NCI-H146 treated with DMSO at 0.1 percent for 48 hours (cell line): ENCODE measurements at regions not wholly inside any gene's neighbourhood (a gene's known extent, or its start where the extent isn't known, plus 50 kb on each side); places are given as distances from the start of the nearest gene placed in this dataset.
"Not testable (repeated sequence)": the region's sequence is repeated elsewhere in the genome, so short reads cannot be mapped to it uniquely, and the experiment has no call there.

Experiments used
- DNase-seq: peaks from one replicate; lab custom pipeline; 2025; ENCODE audit not compliant: unreplicated experiment; lab: John Stamatoyannopoulos, UW

DNA sequence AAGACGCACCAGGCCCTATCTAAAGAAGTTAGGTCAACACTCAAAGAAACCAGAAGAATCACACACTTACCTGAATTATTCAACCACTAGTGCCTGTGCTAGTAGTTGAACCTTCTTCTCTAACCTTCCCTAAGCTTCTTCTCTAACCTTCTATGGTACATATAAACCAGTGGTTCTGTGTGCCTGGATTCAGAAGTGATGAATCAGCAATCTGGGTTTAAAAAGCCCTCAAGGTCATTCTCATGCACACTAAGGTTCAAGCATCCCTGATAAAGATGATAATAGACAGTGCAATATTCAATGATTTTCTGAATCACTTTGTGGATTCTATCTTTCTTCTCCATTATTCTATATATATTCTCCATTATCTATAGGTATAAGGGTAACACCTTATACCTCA is 271.4 kb upstream of the TBX18 start:
- DNase-seq = no peak

DNA sequence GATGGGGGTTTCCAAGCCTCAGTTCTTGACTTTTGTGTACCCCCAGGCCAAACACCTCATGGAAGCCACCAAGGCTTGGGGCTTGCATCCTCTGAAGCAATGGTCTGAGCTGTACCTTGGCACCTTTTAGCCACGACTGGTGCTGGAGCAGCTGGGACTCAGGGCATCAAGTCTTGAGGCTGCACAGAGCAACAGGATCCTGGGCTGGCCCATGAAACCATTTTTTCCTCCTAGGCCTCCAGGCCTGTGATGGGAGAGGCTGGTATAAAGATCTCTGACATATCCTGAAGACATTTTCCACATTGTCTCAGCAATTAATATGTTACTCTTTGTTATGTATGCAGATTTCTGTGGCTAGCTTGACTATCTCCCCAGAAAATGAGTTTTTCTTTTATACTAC is 269.1 kb upstream of the TBX18 start:
- DNase-seq = no peak

DNA sequence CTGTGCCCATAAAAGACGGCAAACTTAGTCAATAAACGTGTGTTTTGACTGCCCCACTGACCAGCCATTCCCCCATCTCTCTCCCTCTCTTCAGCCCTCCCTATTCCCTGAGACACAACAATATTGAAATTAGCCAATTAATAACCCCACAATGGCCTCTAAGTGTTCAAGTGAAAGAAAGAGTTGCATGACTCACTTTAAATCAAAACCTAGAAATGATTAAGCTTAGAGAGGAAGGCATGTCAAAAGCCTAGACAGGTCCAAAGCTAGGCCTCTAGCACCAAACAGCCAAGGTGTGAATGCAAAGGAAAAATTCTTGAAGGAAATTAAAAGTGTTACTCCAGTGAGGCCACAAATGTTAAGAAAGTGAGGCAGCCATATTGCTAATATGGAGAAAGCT is 261.6 kb upstream of the TBX18 start:
- DNase-seq = no peak

DNA sequence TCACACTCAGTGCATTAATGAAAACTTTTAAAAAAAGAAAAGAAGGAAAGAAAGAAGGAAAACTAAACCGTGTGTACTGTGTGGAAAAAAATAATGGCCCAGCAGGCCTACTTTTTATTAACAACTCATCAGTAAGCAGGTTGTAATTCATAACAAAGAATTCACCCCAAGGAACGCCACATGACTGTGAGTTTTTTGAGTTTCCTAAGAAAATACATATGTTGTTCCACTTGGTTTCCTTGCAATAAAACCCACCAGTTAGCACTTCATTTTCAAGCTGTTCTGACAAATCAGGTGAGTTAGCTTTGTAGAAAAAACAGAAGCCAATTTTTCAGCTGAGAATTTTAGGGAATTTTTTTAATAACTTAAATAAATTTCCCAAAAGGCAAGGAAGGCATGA is 259.3 kb upstream of the TBX18 start:
- DNase-seq = no peak

DNA sequence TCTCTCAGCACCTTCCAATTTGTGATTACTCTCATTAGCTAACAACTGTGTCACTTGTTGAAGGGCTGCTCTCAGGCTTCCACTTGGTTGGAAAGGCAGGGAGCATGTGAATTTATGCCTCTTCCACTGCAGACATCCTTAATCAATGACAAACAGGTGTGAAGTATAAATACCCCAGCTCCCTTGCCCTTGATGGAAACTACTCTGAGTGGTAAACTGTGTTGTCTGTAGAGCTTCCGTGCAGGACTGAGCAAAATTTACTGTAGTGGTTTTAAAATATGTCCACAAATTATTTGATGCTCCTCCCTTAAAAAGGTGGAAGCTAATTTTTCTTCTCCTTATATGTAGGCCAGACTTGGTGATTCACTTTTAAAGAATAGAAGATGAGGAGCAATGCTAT is 253.0 kb upstream of the TBX18 start:
- DNase-seq = no peak

DNA sequence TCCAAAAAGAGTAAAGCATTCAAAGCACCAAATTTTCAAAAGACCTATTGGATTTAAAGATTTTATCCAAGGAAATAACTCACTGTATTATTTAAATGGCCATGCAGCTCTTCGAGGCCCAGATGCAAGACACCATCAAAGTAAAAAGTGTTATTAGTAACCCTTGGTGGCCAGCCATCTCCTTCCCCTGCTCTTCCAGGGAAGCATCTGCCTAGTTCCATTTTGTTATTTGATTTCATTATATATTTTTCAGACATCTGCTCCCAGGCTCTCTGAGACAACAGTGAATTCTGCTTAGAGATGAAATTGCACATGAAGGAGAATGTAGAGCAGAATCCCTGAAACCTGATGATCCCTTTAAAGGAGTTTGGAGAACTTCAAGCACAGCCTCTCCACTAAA is 252.3 kb upstream of the TBX18 start:
- DNase-seq = no peak

DNA sequence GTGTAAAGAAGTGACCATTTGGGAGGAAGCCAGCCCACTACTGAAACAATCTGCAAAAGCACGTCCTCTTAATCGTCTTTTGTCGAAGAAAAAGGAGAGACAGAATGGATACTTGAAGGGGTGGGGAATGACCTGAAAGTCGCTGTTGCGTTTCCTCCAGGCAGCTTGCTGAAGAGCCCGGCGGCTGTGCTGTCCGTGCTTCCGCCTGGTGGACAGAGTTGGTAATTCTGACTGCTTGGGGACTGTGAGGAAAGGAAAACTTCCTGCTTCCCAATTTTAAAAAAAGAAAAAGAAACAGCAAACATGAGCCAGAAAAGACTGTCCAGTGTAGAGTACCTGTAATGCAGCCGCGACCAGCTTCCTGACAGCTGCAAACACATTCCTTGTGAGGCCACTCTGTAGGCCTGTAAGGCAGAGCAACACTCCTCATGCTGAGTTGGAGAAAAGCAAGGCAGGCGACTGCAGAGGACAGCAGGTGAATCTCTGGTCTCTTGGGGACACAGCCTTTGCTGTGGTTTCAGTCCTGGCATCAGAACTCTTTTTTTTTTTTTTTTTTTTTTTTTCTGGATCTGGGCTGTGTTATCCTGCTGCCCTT is 251.1 kb upstream of the TBX18 start:
- no peak for DNase-seq

DNA sequence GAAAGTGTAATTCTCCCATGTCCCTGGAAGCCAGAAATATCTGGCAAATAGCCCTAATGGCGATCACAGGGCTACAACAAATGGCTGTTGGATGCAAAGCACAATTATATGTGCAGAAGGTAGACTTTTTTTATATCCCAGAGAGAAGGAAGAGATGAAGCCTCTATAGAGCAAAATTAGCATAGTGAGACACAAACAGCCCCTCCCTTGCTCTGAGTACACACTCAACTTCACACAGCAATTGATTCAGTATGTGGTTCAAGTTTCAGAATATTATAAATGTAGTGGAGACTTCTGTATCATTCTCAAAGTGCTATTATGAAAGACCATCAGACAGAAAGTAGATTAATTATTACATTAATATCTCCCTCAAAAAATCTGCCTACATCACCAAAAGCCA is 246.5 kb upstream of the TBX18 start:
- DNase-seq = no peak

DNA sequence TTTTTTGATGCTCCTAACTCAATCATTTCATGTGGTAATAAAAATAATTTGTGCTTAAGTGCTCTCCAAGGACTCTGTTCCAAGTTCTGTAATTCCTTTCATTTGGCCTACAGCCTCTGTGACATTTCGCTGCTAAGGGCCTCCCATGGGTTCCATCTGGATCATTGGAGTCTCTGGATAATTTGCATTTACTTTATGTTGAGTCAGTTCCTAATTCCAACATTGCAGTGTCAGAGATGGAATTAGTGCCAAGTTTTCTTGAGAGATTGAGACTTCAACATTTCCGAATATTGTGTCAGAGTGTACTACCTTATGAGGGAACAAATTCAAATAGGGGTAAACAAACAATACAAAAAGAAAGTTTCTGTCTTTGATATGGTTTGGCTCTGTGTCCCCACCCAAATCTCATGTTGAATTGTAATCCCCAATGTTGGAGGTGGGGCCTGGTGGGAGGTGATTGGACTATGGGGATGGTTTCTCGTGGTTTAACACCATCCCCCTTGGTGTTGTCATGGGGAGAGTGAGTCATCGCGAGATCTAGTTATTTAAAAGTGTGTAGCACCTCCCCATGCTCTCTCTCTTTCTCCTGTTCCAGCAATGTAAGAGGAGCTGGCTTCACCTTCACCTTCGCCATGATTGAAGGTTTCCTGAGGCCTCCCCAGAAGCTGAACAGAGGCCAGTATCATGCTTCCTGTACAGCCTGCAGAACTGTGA is 244.1 kb upstream of the TBX18 start:
- DNase-seq = no peak

DNA sequence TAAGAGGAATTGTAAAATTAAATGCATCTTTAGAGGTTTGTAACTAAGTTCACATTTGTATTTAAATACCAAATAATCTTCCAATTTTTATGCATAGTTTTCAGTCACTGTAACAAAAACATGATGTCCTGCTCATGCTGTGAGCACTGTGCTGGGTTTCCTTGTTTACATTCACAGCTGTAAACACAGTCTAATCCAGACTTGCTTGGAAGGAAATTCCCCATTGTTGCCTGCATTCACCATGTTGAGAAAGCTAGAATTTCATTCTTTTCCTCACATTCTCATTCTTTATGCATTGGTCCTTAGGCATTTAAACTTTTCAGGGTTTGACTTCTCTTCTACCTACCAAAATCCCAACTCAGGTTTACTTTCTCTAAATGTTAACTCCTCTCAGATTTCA is 242.0 kb upstream of the TBX18 start:
- DNase-seq = no peak

DNA sequence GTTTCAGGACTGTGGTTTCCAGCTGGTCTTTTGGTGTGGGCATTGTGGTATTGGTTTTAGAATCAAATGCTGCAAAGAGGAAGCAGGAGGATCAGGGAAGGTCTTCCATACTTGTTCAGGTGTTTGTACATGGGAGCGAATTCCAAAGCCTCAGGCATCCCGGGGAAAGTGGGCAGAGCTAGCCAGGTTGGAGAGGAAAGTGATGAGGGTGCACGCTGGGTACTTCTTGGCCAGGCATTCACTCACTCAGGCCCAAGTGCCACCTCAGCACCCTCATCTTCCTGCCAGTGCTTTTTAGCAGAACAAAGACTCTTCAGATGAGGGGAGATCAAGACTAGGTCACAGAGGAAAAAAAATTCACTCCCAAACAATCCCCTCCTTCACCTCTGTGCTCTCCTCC is 241.1 kb upstream of the TBX18 start:
- no peak for DNase-seq

DNA sequence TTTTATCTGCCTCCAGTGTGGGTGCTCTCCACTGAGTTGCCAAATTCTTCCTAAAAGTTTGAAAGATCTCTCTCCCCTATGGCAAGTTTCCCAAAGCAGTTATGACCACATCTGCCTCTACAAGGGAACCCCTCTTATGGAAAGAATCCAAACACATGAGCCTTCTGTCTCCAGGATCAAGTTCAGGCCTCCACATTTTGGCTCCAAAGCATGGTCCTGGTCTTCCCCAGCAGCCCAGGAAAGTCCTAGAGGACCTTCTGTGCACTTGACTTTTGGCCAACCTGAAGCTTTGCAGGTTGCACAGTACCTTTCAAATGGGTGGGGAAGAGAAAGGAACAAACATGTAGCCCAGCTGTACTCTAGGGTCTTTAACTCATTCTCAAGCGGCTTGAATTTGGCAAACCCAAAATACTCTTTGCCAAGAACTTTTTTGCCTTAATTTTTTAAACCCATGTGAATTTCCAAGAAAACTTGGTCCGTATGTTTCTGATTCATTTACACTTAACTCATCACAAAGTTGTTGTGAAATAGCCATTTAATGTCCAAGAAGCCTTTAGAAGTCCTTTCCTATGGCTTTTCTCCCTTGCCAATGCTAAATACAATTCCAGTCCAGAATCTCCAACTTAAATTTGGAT is 240.1 kb upstream of the TBX18 start:
- DNase-seq = no peak

DNA sequence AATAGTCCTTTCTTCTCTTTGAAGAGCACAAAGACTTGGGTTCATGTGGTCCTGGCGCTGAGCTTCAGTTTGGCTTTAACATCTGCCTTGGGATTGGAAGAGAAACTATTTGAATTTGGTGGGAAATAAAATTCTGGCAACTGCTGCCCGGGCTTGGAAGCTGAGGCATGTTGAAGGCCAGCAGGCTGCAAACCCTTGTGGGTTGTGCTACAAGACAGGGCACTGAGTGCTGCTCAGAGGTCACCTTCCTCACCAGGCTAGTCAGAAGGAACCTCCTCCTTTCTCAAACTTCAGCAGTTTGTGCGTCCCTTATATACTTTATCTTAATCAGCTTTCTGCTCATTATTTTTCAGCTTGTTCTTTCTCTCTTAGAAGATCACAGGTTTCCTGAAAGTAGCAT is 238.4 kb upstream of the TBX18 start:
- no peak for DNase-seq

DNA sequence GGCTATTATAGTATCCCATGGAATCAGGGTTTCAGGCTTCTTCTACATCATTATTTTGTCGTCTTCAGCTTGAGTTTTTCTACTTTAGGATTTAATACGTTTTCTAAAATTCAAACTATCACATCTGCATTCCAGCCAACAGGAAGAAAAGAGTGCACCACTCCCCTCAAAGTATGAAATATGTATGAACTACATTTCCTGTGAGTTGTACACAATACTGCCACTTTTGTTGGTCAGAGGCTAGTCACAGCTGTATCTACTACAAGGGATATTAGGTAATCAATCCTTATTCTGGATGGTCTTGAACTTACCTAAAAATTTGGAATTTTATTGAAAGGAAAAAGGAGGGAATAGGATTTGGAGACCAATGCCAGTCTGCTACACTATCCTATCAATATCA is 235.6 kb upstream of the TBX18 start:
- DNase-seq = no peak

DNA sequence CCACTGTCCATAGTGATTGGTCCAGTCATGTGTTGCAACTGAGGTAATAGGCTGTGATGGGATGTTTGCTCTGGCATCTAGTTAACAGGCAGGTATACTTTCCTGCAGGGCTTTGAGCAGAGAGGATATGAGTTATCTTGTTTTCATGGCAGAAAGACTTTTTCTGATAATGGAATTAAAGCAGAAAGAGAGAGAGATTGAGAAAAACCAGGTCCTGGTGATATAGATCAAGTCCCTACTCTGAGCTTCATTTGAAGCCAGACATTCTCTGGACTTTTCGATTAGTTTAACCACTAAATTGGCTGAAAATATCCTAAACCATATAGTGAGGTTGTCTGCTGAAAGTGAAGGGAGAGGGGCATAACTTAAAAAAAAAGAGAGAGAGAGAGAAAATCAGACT is 233.8 kb upstream of the TBX18 start:
- DNase-seq = no peak

DNA sequence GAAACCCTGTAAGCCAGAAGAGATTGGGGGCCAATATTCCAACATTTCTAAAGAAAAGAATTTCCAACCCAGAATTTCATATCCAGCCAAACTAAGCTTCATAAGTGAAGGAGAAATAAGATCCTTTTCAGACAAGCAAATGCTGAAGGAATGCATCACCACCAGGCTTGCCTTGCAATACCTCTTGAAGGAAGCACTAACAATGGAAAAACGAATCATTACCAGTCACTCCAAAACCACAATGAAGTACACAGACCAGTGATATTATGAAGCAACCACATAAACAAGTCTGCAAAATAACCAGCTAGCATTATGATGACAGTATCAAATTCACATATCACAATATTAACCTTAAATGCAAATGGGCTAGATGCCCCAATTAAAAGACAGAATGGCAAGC is 224.4 kb upstream of the TBX18 start:
- not testable (repeated sequence) for DNase-seq

DNA sequence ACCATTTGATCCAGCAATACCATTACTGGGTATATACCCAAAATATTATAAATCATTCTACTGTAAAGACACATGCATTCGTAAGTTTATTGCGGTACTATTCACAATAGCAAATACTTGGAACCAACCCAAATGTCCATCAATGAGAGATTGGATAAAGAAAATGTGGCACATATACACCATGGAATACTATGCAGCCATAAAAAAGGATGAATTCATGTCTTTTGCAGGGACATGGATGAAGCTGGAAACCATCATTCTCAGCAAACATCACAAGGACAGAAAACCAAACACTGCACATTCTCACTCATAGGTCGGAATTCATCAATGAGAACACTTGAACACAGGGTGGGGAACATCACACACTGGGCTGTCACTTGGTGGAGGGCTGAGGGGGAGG is 221.1 kb upstream of the TBX18 start:
- DNase-seq = not testable (repeated sequence)

DNA sequence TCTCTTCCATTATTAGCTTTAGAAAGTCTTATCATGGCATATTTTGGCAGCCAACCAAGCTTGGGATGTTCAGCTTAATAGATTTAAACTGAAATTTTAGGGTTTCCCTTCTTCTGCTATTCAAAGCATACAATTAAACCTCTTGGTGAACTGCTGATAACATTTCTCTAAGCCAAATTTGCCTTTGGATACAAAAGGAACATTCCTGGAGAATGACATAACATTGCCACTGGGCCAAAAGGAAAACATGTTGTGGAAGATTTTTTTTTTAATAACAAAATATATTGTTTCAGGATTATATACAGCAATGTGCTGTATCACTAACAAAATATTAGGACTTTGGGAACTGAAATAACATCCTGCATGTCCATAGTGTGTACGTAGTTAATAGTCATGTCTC is 215.1 kb upstream of the TBX18 start:
- no peak for DNase-seq

DNA sequence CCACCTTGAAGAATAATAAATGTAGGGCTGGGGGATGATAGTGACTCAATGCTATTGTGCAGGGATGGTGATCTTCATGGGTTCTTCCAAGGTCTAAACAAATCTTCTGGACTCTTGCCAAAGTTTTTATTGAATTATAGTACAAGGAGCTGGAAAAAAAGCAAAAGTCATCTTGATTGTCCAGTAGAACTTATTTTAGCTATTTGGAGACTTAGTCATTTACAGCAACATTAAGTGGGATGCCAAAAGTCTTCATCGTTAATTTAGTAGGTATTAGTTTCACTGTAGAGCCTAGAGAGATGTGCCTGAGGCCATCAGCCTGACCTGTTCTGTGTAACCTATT is 212.9 kb upstream of the TBX18 start:
- DNase-seq = no peak

DNA sequence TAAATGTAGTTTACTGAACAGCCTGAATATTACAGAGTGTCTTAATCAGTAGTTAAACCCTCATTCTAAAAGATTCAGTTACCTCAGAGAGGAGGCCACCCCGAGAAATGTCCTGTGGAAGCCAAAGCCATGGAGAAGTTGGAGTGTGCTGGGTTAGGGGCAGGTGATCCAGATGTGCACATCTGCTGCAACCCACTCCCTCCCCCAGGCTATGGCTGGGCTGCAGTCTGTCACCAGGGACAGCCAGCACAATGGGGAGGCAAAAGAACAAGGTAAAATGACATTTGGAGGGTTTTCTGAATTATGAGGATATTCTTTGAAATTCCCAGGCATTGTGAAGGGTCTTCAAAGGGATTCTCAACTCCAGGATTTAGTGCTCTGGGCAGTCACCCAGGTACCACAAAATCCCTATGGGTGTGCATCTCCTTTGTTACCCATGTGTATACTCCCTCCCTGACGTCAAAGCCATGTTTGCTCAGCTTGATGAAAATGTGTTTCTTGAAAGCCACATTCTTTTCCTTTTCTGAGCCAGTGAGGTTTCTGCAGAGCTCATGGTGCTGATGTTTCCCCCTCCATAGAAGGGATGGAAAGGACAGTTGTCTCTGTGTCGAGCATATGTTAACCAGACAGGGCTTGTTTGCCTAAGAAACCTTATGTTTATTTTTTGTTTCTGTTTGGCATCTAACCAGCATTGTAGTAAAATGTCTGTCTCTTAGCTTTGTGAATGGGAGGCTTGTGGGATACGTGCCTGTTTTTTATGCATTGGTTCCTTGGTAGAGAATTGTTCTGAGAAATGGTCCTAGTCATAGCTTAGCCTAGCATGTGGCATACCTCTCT is 212.3 kb upstream of the TBX18 start:
- DNase-seq = no peak

DNA sequence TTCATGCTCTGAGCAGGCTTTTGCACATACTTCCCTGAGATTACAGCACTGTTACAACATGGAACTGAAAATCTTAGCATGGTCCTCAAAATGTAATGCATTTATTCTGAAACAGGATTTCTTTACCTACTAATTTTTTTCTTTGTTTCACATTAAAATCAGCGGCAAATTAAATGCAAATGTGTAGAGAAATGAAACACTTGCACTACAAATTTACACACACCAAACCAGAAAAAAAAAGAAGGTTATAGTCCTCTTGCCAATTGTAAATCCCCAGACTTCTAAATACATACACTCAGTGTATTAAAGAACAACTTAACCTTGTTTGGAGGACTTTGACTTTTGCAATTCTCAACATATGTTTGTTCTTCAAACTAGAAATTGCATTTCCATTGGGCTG is 210.9 kb upstream of the TBX18 start:
- DNase-seq = no peak

DNA sequence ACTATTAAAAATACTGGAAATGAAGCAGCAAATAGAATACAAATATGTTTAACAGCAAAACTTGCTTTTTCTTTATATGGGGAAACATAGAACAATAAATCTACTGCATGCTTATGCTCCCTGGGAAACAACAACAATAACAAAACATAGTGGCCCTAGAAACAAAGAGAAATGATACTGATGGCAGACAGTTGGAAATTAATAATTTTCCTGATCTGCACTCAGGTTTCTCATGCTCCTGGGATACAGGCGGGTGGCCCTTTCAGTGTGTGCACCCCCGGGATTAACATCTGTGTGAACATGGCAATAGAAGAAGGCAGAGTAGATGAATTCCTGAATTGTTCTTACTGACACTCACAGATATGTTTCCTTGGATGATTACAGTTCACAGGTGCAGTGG is 209.2 kb upstream of the TBX18 start:
- no peak for DNase-seq
